HS-27A (cell line): ENCODE measurements at regions not wholly inside any gene's neighbourhood (a gene's known extent, or its start where the extent isn't known, plus 50 kb on each side); places are given as distances from the start of the nearest gene placed in this dataset.

ENCODE experiments used
- DNase-seq: peaks from one replicate; pipeline ENCODE4 v3.0.0-alpha.2; 2012; ENCODE audit warnings: low read depth, missing footprints

DNA sequence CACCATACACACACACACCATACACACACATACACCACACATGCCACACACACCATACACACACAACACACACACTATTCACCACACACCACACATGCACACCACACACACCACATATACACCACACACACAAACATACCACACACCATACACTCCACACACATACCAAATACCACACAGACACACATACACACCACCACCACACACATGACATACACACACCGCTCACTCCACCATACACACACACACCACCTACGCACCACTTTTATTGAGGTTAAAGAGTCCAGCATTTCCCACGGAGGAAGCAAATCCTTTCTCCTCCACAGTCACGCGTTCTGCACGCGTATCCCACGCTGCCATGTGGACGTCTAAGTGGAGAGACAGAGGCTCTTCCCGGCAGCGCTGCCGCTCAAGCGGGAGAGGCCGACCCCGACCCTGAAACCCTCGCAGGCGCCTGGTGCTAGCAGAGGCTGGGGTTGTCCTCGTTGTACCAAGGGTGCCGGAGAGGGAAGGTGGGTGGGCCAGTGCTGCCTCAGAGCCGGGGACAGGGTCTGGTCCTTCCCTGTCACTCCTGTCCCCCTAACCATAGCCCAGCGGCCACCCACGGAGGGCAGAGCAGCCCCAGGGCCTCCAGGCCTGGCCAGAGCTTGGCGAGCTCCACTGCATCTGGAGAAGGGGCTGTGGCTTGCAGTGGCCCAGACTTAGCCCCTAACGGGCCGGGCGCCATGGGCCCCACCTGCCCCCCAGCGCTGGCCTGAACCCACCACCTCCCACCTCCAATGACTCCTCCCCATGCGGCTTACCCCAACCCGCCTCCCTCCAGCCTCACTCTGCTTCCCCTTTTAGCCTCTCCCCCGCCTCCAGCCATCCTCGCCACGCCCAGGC lies 1495.0 kb downstream of the BRD1 start:
- DNase-seq, result no peak

DNA sequence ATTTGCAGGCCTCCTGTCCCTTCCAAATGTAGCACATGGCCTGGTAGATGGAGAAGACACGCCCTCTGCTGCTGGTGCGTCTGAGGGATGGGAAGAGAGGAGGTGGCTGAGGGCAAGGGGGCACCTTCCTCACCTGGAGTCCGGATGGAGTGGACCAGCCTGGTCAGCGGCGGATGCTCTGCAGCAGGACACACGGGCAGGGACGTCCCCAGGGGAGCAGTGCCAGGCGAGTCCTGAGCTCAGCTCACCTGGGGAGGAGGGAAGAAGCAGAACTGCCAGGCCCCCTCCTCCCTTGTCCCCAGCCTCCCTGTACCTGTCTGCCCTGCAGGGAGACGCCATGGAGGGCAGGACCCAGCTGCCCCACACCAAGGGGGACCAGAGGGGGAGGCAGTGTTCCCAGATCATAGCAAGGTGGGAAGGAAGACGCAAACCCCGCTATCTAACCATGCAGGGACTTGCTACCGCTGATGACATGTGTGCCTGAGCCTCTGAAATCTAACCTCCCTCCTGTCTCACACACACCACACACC lies 1495.9 kb downstream of the BRD1 start:
- DNase-seq, result no peak

DNA sequence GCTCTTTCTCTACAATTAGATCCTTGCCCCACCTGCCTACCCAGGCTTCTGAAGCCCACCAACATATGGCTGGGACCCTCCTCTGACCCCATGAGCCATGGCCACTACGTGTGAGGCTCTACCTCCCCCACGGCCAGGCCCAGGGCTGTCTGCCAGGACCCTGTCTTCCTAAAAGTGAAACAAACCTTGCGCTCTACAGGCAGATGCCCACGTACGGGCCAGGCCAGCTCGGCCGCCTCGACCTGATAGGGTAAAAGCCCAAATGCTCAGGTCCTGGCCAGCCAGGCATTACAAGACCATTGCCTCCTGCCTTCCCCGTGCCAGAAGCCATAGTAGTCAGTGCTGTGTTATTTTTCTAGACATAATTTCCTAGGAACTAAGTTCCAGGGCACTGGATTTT lies 1496.4 kb downstream of the BRD1 start:
- no peak for DNase-seq

DNA sequence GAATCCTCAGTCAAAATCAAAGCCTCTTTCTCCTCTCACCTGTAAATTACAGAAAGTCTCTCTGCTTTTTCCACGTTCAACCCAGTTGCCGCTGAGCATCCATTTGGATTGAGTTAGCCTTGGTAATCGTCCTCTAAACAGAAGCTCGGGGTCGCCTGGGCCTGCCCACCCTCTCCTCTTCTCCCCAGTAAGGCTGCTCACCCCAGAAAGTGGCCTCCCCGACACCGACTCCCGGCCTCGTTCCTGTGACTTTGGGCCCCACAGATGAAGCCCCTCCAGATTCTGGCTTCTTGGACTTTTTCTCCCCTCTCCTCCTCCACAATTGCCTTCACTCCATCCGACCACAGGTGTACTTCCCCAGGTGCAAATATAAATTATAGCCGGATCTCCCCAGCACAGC lies 1500.0 kb downstream of the BRD1 start:
- DNase-seq, result no peak

- no peak for DNase-seq
These were observed 1503.9 kb downstream of the BRD1 start for GRCh38 chr22:48323746-48324145.

DNA sequence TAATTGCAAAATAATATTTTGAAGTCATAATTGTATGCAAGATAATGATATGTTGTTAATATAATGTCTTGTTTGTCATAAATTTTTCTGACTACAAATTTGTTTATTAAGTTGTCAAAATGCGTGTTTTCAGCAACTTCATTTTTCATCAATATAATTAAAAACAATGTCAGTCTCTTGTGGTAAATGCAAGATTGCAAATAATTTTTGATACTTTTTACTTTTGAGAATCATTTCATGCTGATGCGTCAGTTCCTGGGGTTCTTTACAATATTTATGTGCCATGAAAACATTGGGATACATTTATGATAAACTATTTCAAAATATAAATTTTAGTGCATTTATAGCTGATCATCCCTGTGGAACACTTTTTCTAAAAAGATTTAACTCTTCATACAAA lies 1504.8 kb downstream of the BRD1 start:
- no peak for DNase-seq

DNA sequence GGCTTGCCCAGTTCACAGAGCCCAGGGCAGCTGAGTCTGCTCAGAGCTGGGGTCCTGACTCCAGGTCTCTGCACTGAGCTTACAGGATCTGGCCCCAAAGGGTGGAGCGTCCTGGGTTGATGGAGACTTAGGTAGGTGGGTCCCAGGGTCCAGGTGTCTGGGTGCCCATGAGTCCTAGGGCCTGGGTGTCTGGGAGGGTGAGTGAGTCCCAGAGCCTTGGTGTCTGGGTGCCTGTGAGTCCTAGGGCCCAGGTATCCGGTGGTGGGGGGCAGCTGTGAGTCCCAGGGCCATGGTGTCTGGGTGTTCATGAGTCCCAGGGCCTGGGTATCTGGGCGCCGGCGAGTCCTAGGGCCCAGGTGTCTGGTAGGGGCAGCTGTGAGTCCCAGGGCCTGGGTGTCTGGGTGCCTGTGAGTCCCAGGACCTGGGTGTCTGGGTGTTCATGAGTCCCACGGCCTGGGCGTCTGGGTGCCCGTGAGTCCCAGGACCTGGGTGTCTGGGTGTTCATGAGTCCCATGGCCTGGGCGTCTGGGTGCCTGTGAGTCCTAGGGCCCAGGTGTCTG lies 1505.6 kb downstream of the BRD1 start:
- no peak for DNase-seq

GRCh38 chr22:48320683-48321451 lies 1506.8 kb downstream of the BRD1 start:
- no peak for DNase-seq

GRCh38 chr22:48320048-48320682 lies 1507.5 kb downstream of the BRD1 start:
- no peak for DNase-seq

DNA sequence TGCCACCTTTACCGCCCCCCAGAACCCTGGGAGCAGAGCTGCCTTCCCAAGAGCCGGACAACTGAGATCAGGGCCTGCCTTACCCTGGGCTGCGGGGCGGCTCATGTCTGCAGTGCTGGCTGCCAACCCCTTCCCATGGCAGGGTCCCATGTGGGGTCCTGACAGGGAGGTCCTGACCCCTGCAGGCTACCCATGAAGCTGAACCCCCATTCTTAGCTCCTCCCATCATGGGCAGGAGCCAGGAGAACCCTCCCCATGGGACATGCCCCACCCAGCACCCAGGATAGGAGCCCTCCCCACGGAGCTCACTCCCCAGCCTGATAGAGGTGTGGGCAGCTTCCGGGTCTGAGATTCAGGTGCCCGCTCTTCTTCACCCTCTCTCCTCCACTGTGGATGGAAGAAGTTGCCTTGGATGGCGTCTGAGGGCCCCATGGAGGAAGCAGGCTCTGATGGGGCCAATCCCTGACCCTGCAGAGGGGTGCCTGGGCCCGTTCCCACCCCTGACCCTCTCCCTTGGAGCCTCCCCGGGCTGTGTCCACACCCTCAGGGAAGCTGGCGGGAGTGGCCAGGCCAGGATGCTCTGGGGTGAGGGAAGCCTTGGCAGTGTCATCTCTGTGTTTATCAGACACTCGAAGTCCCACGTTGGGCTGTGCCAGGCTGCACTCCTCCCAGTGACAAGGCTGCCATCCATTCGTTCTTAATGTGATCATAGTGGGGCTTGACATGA lies 1508.2 kb downstream of the BRD1 start:
- no peak for DNase-seq

- DNase-seq, result no peak
These were observed 1508.9 kb downstream of the BRD1 start for GRCh38 chr22:48318575-48319320.

GRCh38 chr22:48318173-48318572 lies 1509.5 kb downstream of the BRD1 start:
- no peak for DNase-seq

DNA sequence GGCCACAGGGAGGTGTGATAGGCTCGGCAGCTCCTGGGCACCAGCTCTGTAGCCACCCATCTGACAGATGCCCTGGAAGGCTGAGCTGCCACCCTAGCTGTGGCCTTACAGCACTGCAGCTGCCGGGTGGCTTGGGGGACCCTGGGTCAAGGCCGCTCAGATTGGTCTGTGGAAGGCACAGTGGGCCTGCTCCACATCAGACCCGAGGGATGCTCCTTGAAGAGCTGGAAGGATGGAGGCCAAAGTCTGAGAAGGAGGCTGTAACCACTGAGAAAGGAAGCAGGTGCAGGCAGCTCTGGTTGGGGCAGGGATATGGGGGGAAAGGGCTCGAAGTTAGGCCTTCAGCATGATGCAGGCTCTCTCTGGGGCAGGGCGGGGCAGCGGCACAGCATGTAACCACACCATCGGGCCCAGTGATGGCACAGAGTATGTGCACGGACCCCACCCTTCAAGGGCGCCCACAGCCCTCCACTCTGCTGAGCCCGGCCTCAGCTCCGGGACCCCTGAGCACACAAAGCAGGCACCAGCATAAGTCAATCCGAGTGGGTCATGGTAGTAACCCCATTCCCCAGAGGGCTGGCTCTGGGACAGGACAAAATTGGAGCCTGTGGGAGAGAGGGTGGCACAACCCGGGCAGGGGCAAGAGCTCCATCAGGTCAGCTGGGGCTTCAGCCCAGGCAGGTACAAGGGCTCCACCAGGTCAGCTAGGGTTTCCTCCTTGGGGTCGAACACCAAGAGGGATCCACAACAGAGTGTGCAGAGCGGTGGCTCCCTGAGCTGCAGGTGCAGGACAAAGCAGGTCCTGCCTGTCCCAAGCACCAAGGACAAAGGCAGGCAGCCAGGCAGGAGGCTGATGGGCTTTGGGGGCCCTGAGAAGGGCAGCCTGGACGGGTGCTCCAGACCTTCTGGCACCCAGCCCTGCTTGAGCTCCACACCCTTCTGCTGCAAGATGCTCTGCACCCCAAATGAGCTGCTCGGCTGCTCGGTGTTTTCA lies 1511.1 kb downstream of the BRD1 start:
- DNase-seq, result no peak

DNA sequence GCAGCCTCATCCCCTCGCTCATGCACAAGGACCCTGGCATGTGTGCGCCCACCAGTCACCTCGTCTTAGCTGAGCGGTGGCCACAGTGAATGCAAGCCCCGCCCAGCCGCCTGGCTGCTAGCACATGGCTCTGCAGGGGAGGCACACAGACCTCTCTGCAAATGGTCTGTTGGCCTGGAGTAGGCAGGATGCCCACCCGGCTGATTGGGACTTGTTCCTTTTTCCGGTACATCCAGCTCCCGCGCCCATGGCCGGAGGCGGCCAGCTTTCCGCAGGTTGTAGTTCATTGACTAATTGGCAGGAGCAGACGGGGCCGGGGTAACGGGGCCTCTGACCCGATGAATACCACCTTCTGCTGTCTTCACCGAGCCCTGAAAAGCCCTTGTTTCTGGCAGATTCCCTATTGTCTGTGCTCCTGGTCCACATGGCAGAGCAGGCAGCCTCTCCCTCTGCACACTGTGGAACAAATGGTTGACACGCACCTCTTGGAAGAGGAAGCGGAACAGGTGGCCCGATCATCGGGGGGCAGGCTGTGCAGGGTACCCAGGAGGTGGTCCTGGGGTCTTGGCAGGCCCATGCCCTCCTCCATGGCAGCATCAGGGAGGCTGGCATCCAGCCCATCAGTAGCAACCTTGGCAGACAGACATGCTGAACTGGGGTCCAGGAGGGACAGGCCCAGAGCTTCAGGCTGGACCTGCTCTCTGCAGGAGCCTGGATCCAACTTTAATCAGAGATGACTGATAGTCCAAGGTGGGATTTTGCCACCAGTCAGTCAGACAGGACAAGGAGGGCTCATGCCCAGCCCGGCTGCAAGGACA lies 1512.0 kb downstream of the BRD1 start:
- no peak for DNase-seq

- no peak for DNase-seq
These were observed 1513.6 kb downstream of the BRD1 start for GRCh38 chr22:48314073-48314472.

- DNase-seq, result no peak
These were observed 1514.4 kb downstream of the BRD1 start for GRCh38 chr22:48313175-48313830.

DNA sequence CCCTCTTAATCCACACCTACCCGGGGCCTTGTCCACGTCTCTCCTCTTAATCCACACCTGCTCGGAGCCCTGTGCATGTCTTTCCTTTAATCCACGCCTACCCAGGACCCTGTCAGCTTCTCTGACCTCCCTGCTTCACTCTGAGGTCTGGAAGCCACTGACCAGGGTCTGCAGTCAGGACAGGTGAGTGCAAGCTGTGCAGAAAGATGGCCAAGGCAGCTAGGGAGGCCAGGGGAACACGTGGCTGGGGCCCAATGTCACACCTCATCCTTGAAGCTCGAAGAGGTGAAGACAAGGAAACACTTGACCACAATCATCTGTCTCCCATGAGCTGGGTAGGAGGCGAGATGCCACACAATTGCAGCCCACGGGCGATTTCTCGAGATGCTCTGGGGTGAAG lies 1516.9 kb downstream of the BRD1 start:
- DNase-seq, result no peak

DNA sequence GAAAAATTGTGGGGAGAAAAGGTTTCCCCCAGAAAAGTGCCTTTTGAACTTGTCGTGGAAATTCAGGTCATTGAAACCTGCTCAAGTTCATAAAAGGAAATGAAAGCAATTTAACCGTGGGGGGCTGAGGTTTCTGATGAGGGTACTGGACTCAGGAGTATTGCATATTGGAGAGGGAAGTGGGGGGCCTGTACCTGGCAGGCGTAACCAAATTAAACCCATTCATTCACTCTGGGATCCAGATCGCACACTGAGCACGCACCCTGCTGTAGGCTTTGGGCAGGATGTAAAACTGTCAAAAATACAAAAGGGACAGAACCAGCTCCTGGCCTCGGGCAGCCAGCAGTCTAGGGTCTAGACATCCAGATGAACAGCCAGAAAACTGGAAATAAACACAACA lies 1517.4 kb downstream of the BRD1 start:
- no peak for DNase-seq
